SW 1271 (cell line): ENCODE measurements at regions not wholly inside any gene's neighbourhood (a gene's known extent, or its start where the extent isn't known, plus 50 kb on each side); places are given as distances from the start of the nearest gene placed in this dataset.

Experiments used
- DNase-seq, 2 experiments: peaks; one replicate each; lab custom pipeline; 2025; lab: John Stamatoyannopoulos, UW

GRCh38 chr13:80590551-80590950 lies 249.6 kb upstream of the SPRY2 start:
- DNase-seq = no peak

- DNase-seq = no peak
Measured at GRCh38 chr13:80586356-80586755, 245.4 kb upstream of the SPRY2 start.

GRCh38 chr13:80585531-80585930 lies 244.6 kb upstream of the SPRY2 start:
- no peak for DNase-seq

GRCh38 chr13:80584785-80585184 lies 243.9 kb upstream of the SPRY2 start:
- DNase-seq = no peak

- DNase-seq = no peak
Measured at GRCh38 chr13:80584306-80584705, 243.4 kb upstream of the SPRY2 start.

- DNase-seq = no peak
Measured at GRCh38 chr13:80577926-80578670, 237.2 kb upstream of the SPRY2 start.

- no peak for DNase-seq
Measured at GRCh38 chr13:80577285-80577684, 236.4 kb upstream of the SPRY2 start.

GRCh38 chr13:80574113-80574850 lies 233.4 kb upstream of the SPRY2 start:
- DNase-seq = no peak

- DNase-seq = no peak
Measured at GRCh38 chr13:80572923-80573316, 232.0 kb upstream of the SPRY2 start.

- no peak for DNase-seq
Measured at GRCh38 chr13:80572308-80572922, 231.5 kb upstream of the SPRY2 start.

- no peak for DNase-seq
Measured at GRCh38 chr13:80571346-80572307, 230.7 kb upstream of the SPRY2 start.

- no peak for DNase-seq
Measured at GRCh38 chr13:80563439-80563838, 222.5 kb upstream of the SPRY2 start.

GRCh38 chr13:80562433-80563156 lies 221.7 kb upstream of the SPRY2 start:
- DNase-seq = no peak

GRCh38 chr13:80560609-80561008 lies 219.7 kb upstream of the SPRY2 start:
- no peak for DNase-seq

GRCh38 chr13:80559944-80560343 lies 219.0 kb upstream of the SPRY2 start:
- DNase-seq = no peak

GRCh38 chr13:80558074-80558473 lies 217.1 kb upstream of the SPRY2 start:
- DNase-seq = no peak

- DNase-seq = no peak
Measured at GRCh38 chr13:80555796-80556678, 215.1 kb upstream of the SPRY2 start.

- no peak for DNase-seq
Measured at GRCh38 chr13:80552851-80553440, 212.0 kb upstream of the SPRY2 start.

- no peak for DNase-seq
Measured at GRCh38 chr13:80551650-80552497, 210.9 kb upstream of the SPRY2 start.
